HepG2 (cell line): ENCODE measurements at regions not wholly inside any gene's neighbourhood (a gene's known extent, or its start where the extent isn't known, plus 50 kb on each side); places are given as distances from the start of the nearest gene placed in this dataset.

Experiments used
- ATAC-seq: fragments of 200-7000 bp; cut with Tn5 transposase; 3 replicates; pipeline ENCODE4 v1.9.1; 2020; ENCODE audit warnings: mild to moderate bottlenecking, moderate library complexity
- BruUV-seq: library from RNA; stranded (reverse); fragments of 400-500 nt; replicated peaks from 2 replicates; lab custom pipeline; 2021; lab: Mats Ljungman, UMichigan
- CTCF ChIA-PET: fragments of 300-600 bp; formaldehyde crosslinking; extraction: SDS; loops from one replicate; lab custom pipeline; 2021; ENCODE audit warnings: low total read pairs, inconsistent platforms, low intra/inter-chr PET ratio; lab: Yijun Ruan, JAX
- POLR2A ChIA-PET: fragments of 350-600 bp; sonication (Branson Sonifier 250); formaldehyde crosslinking; loops from one replicate; lab custom pipeline; 2020; ENCODE audit warnings: antibody characterized with exemption, inconsistent platforms; lab: Yijun Ruan, JAX
- DNase-seq: peaks from one replicate; pipeline ENCODE4 v3.0.0-alpha.2; 2015; ENCODE audit warnings: low spot score
- FAIRE-seq: peaks from 3 replicates; lab custom pipeline; 2011; peaks lifted over from hg19 to GRCh38; lab: Jason Lieb, UNC
- H2AFZ ChIP-seq: one replicate; pipeline ENCODE4 v1.6.1; 2011; ENCODE audit warnings: low read length, inconsistent platforms
- H3K27ac ChIP-seq: fragments of 300-600 bp; 3 replicates; pipeline ENCODE4 v1.8.0; 2011; ENCODE audit warnings: mixed run types, mild to moderate bottlenecking, mixed read lengths, low read length, inconsistent platforms; ENCODE audit not compliant: insufficient read depth; ENCODE audit errors: extremely low read length
- H3K27me3 ChIP-seq, 2 experiments: fragments of 200-600 bp in 1 of 2; 2 replicates in 1 of 2; 3 replicates in 1 of 2; pipeline versions ENCODE4 v1.6.0 to v1.8.0; 2011; ENCODE audit warnings: low read length in 2 of 2, mild to moderate bottlenecking in 2 of 2, moderate library complexity in 2 of 2, inconsistent platforms in 1 of 2; ENCODE audit not compliant: insufficient read depth in 2 of 2, control insufficient read depth in 1 of 2
- H3K36me3 ChIP-seq, 2 experiments: fragments of 200-600 bp in 1 of 2; replicated peaks in 1 of 2; 2 replicates in 1 of 2; 3 replicates in 1 of 2; pipeline versions ENCODE4 v1.5.1 to v1.8.0; 2011; ENCODE audit warnings: low read length in 2 of 2, inconsistent platforms in 1 of 2; ENCODE audit not compliant: insufficient read depth in 2 of 2, control insufficient read depth in 1 of 2
- H3K4me1 ChIP-seq: 2 replicates; pipeline ENCODE4 v1.5.1; 2012; ENCODE audit warnings: low read length, inconsistent platforms; ENCODE audit not compliant: insufficient read depth
- H3K4me2 ChIP-seq: 2 replicates; pipeline ENCODE4 v1.6.0; 2011; ENCODE audit warnings: low read depth, low read length, inconsistent platforms
- H3K4me3 ChIP-seq, 3 experiments: fragments of 200-600 bp in 1 of 3; sonication (generic), shearing (Covaris generic) in 1 of 3; replicated peaks in 1 of 3; 2 replicates each; pipeline ENCODE4 v1.5.1; 2011 to 2016; ENCODE audit warnings: low read length in 3 of 3, inconsistent platforms in 2 of 3, low read depth in 2 of 3, mild to moderate bottlenecking in 2 of 3, control low read depth in 1 of 3, mixed read lengths in 1 of 3; ENCODE audit not compliant: insufficient read depth in 1 of 3
- H3K79me2 ChIP-seq: one replicate; pipeline ENCODE4 v1.6.1; 2011; ENCODE audit warnings: low read length, inconsistent platforms; ENCODE audit not compliant: insufficient read depth
- H3K9ac ChIP-seq: 2 replicates; pipeline ENCODE4 v1.6.0; 2011; ENCODE audit warnings: mild to moderate bottlenecking, low read depth, low read length, inconsistent platforms; ENCODE audit not compliant: insufficient read depth
- H3K9me3 ChIP-seq: 2 replicates; pipeline ENCODE4 v1.5.1; 2012; ENCODE audit warnings: mild to moderate bottlenecking, low read length
- H4K20me1 ChIP-seq: 2 replicates; pipeline ENCODE4 v1.6.0; 2011; ENCODE audit warnings: inconsistent platforms, mild to moderate bottlenecking, low read length, moderate library complexity; ENCODE audit not compliant: insufficient read depth
- BCL3 ChIP-seq: sonication (generic); formaldehyde crosslinking; IDR thresholded peaks from 2 replicates; pipeline ENCODE4 v1.5.1; 2020; ENCODE audit warnings: mild to moderate bottlenecking, missing genetic modification reagents, moderate library complexity
- IRF2 ChIP-seq: IDR thresholded peaks from 2 replicates; pipeline ENCODE4 v1.6.1; 2018; ENCODE audit warnings: missing genetic modification reagents, missing compliant biosample characterization
- ISL2 ChIP-seq: sonication (generic); formaldehyde crosslinking; IDR thresholded peaks from 2 replicates; pipeline ENCODE4 v1.5.0; 2020; ENCODE audit warnings: missing genetic modification reagents
- MBNL3 ChIP-seq: fragments of 250-450 bp; sonication (Bioruptor Pico); conservative IDR thresholded peaks from 2 replicates; pipeline ENCODE4 v1.8.0; 2022; ENCODE audit warnings: mild to moderate bottlenecking, inconsistent platforms
- TGIF2 ChIP-seq: IDR thresholded peaks from 2 replicates; pipeline ENCODE4 v1.6.1; 2016; ENCODE audit warnings: control low read depth, missing compliant biosample characterization
- ZNF20 ChIP-seq: sonication (generic); formaldehyde crosslinking; IDR thresholded peaks from 2 replicates; pipeline ENCODE4 v1.4.0; 2020; ENCODE audit warnings: mild to moderate bottlenecking, moderate library complexity, missing genetic modification reagents
- ZNF276 ChIP-seq: sonication (generic); formaldehyde crosslinking; IDR thresholded peaks from 2 replicates; pipeline ENCODE4 v1.4.0; 2020; ENCODE audit warnings: mild to moderate bottlenecking, low read depth, missing genetic modification reagents
- ZNF329 ChIP-seq: sonication (generic); formaldehyde crosslinking; IDR thresholded peaks from 2 replicates; pipeline ENCODE4 v1.9.0; 2021; ENCODE audit warnings: low read depth, mild to moderate bottlenecking, missing genetic modification reagents
- ZNF687 ChIP-seq: sonication (generic); formaldehyde crosslinking; IDR thresholded peaks from 2 replicates; pipeline ENCODE4 v1.5.1; 2020; ENCODE audit warnings: mild to moderate bottlenecking, missing genetic modification reagents, moderate library complexity
- WGBS: methylation state at CpG from one replicate; pipeline ENCODE4 v1.1.6; 2017; ENCODE audit warnings: low lambda C conversion rate; 5-methylcytosine and 5-hydroxymethylcytosine counted together
- in situ Hi-C: cut with HindIII; loops from 2 replicates; pipeline ENCODE4 v1.10.0; 2017; ENCODE audit warnings: low pct_unique_long_range_greater_than_20kb; ENCODE audit not compliant: extremely low pct_ligation_motif_present
- intact Hi-C: fragments of 100-400 bp; cut with micrococcal nuclease; formaldehyde crosslinking; loops from one replicate; pipeline ENCODE4 v1.10.0; 2022; ENCODE audit not compliant: unreplicated experiment

- H3K4me3 ChIP-seq: no peak overlapping the region
- ChIA-PET CTCF (interaction anchor here (0.9 kb wide), 1 partner anchor 327 kb away, joined by 3 read pairs; no protein-coding TSS in a partner anchor), POLR2A (no interaction called here)
- intact Hi-C loops: no loop called here
- no peaks in the 10 kb centered on the region for H3K36me3 ChIP-seq
- WGBS: 36% methylated on average over 3 of the region's 3 CpGs
- no peaks in the 10 kb centered on the region for H3K79me2 ChIP-seq
- no peak for DNase-seq
- no peaks in the 10 kb centered on the region for H4K20me1 ChIP-seq
- H3K9ac ChIP-seq: no peak overlapping the region
- H2AFZ ChIP-seq: no peak overlapping the region
- TF ChIP-seq ISL2 (no peak), ZNF687 (CRISPR knock-in tag) (no peak), TGIF2 (CRISPR knock-in tag) (no peak), ZNF329 (CRISPR knock-in tag) (no peak)
- no peaks in the 10 kb centered on the region for H3K9me3 ChIP-seq
- no peaks in the 10 kb centered on the region for H3K4me1 ChIP-seq
- in situ Hi-C loops: no loop called here
- FAIRE-seq: no peak
- BruUV-seq: no TSS peak
- no peak for ATAC-seq
- H3K27ac ChIP-seq: no peak overlapping the region
- no peaks in the 10 kb centered on the region for H3K27me3 ChIP-seq
- H3K4me2 ChIP-seq: no peak overlapping the region
Observed at GRCh38 chr1:115142616-115143015, 53.3 kb upstream of the TSPAN2 start.

GRCh38 chr1:115141145-115141454, 51.8 kb upstream of the TSPAN2 start:
- Histone ChIP-seq H3K9me3 (no peaks in the 10 kb centered on the region), H4K20me1 (no peaks in the 10 kb centered on the region), H3K36me3 (no peaks in the 10 kb centered on the region), H3K79me2 (no peaks in the 10 kb centered on the region), H3K4me2 (no peak overlapping the region), H2AFZ (no peak overlapping the region), H3K9ac (no peak overlapping the region), H3K27ac (no peak overlapping the region), H3K27me3 (no peaks in the 10 kb centered on the region), H3K4me1 (no peaks in the 10 kb centered on the region), H3K4me3 (no peak overlapping the region)
- FAIRE-seq: no peak
- ChIA-PET POLR2A (no interaction called here), CTCF (interaction anchor here (1.0 kb wide), 1 partner anchor 329 kb away, joined by 5 read pairs; no protein-coding TSS in a partner anchor)
- ATAC-seq: no peak
- in situ Hi-C loops: no loop called here
- no TSS peak for BruUV-seq
- no peak for DNase-seq
- intact Hi-C loops: no loop called here
- TF ChIP-seq IRF2 (CRISPR knock-in tag) (no peak), ZNF20 (CRISPR knock-in tag) (no peak), ZNF276 (CRISPR knock-in tag) (no peak), MBNL3 (CRISPR knock-in tag) (no peak), BCL3 (no peak), ISL2 (no peak)
